ENCODE measurements at regions not wholly inside any gene's neighbourhood (a gene's known extent, or its start where the extent isn't known, plus 50 kb on each side); places are given as distances from the start of the nearest gene placed in this dataset.
"Not testable (repeated sequence)": the region's sequence is repeated elsewhere in the genome, so short reads cannot be mapped to it uniquely, and the experiment has no call there.

DNA sequence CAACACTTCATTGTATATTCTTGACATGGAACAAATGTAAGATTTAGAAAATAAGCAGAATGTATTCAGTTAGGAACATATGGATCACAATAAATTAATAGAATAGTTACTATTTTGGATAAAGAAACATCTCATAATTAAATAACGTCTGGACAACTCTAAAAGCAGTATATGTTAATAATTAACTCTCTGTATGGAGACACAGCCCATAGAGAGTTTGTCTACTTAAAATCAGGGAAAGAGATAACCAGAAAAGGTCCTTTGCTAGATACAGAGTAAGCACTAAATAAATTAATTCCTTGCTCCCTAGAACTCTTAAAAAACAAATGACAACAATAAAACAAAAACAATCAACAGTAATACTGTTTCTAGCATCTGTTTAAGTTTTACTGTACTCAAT is 184.4 kb upstream of the THSD7A start:
- DNase-seq (ENCODE audit: low spot score), result no peak
- ATAC-seq (ENCODE audit: low FRiP score), result no peak
- TF ChIP-seq, protein P1, sequence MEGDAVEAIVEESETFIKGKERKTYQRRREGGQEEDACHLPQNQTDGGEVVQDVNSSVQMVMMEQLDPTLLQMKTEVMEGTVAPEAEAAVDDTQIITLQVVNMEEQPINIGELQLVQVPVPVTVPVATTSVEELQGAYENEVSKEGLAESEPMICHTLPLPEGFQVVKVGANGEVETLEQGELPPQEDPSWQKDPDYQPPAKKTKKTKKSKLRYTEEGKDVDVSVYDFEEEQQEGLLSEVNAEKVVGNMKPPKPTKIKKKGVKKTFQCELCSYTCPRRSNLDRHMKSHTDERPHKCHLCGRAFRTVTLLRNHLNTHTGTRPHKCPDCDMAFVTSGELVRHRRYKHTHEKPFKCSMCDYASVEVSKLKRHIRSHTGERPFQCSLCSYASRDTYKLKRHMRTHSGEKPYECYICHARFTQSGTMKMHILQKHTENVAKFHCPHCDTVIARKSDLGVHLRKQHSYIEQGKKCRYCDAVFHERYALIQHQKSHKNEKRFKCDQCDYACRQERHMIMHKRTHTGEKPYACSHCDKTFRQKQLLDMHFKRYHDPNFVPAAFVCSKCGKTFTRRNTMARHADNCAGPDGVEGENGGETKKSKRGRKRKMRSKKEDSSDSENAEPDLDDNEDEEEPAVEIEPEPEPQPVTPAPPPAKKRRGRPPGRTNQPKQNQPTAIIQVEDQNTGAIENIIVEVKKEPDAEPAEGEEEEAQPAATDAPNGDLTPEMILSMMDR (IDR thresholded peaks at IDR 0.05), result no peak

DNA sequence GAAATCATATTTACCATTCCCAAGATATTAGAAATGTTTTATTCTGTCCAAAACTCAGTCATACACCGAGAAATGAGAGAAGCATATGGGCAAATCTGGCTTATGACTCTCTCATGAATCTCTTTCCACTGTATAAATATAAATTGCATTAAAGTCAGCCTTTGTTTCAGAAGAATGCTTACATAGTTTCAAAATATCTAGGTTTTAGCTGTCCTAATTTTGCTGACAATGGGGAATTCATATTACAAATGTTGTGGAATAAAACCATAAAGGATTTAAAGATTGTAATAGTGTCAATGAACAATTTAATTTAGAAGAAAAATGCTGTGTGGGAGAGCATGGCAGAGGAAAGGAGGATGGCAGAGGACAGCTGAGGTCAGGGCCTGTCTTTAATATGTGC is 185.0 kb upstream of the THSD7A start:
- TF ChIP-seq, protein P1 (IDR thresholded peaks at IDR 0.05), result no peak
- ATAC-seq (ENCODE audit: low FRiP score), result no peak
- DNase-seq (ENCODE audit: low spot score), result no peak

DNA sequence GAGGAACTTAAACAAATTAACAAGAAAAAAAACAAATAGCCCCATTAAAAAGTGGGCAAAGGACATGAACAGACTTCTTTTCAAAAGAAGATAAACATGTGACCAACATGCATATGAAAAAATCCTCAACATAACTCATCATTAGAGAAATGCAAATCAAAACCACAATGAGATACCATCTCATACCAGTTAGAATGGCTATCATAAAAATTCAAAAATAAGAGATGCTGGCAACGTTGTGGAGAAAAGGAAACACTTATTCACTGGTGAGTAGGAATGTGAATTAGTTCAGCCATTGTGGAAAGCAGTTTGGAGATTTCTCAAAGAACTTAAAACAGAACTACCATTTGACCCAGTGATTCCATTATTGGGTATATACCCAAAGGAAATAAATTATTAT is 189.1 kb upstream of the TMEM106B start:
- not testable (repeated sequence) for DNase-seq (ENCODE audit: low spot score); ATAC-seq (ENCODE audit: low FRiP score)

DNA sequence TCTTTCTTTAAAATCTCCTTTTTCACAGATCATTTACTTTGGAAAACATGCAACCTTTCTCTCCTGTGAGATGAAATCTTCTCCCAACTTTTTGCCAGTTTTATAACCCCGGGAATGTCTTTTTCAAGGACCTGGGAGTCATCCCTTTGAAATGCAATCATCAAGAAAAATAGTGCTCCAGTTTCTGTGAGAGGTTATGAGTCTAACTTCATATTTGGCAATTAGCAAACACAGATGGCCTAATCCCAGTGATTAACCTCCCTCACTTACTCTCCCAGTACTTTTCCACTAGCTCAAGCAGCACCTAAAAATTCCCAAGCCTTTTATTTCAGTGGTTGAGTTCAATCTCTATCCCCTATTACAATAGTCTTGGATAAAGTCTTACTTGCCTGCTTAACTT is 185.8 kb upstream of the TMEM106B start:
- ATAC-seq (ENCODE audit: low FRiP score) (no peak), DNase-seq (ENCODE audit: low spot score) (no peak)
- TF ChIP-seq, protein P1 (IDR thresholded peaks at IDR 0.05), result no peak

DNA sequence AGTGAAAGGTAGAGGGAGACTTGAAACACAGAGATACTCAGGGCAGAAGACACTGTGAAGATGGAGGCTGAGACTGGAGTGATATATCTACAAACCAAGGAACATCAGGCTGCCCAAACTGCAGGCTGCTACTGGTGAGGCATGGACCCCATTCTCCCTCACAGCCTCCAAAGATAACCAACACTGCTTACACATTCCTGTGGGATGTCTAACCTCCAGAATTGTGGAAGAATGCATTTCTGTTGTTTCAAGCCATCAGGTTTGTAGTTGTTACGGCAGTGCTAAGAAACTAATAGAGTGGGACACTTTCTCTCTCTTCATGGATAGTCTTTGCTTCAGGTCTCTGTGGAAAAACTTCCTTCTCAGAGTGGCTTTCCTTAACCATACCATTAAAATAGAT is 182.6 kb upstream of the TMEM106B start:
- no peak for ATAC-seq (ENCODE audit: low FRiP score)
- TF ChIP-seq, protein P1 (IDR thresholded peaks at IDR 0.05), result no peak
- DNase-seq (ENCODE audit: low spot score), result no peak

DNA sequence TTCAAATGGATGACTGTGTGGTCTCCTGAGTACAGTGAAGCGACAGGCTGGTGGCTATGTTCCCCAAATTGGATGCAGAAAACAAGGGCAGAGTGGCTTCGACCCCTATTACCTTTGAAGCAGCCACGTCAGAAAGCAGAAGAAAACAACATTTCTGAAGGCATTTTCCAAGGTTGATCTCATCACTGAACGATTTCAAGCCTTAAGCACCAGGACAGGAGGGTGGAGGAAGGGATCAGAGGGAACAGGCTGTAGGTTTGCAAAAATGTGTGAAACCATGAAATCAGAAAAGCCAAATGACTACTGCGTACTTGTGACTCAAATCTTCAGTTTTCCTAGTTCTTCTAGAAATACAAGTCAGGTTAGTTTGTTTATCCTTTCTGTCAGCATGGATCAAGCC is 181.0 kb upstream of the TMEM106B start:
- TF ChIP-seq, protein P1 (IDR thresholded peaks at IDR 0.05), result no peak
- ATAC-seq (ENCODE audit: low FRiP score), result no peak
- no peak for DNase-seq (ENCODE audit: low spot score)

DNA sequence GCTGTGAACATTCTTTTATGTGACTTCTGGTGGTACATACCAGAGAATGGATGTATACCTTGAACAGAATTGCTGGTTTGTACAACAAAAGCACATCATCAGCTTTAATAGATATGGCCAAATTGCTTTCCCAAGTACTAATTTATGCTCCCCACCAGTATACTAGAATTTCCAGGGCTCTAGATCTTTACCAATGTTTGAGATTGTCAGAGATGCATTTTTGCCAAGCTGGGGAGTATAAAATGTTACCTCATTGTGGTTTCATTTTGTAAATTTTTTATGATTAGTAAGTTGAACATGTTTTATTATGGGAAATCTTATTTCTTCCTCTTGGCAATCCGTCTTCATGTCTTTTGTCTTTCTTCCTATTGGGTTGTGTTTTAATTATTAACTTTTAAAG is 179.9 kb upstream of the TMEM106B start:
- no peak for ATAC-seq (ENCODE audit: low FRiP score)

More for the DNA sequence above, 179.9 kb upstream of the TMEM106B start:
- TF ChIP-seq, protein P1 (IDR thresholded peaks at IDR 0.05), result no peak
- no peak for DNase-seq (ENCODE audit: low spot score)

Data from omental fat pad (tissue), 3 donors.